Stimulated activated naive B cell treated with anti-CD40 and anti-IgM and Interleukin-4, amounts not matched to agents 10 μg/mL and 1 μg/mL and 100 μg/mL, for 72 hours (primary cell): ENCODE measurements at regions not wholly inside any gene's neighbourhood (a gene's known extent, or its start where the extent isn't known, plus 50 kb on each side); places are given as distances from the start of the nearest gene placed in this dataset.

Source experiments
- ATAC-seq, 2 donors: fragments of 150-1000 bp; cut with Tn5 transposase; replicated peaks; 2 replicates each; pipeline ENCODE4 v1.10.0; 2021; ENCODE audit warnings: moderate library complexity in 1 of 2
- DNase-seq: peaks from one replicate; pipeline ENCODE4 v3.0.0; 2021
- H3K27ac Mint-ChIP-seq: one replicate; pipeline ENCODE4 v1.8.0; 2022; ENCODE audit warnings: mild to moderate bottlenecking, mixed read lengths
- H3K27me3 Mint-ChIP-seq, 2 donors: one replicate each; pipeline ENCODE4 v1.8.0; 2022; ENCODE audit warnings: mixed read lengths in 2 of 2
- H3K36me3 Mint-ChIP-seq, 2 donors: one replicate each; pipeline ENCODE4 v1.8.0; 2022; ENCODE audit warnings: mixed read lengths in 2 of 2, mild to moderate bottlenecking in 1 of 2
- H3K4me1 Mint-ChIP-seq, 2 donors: one replicate each; pipeline ENCODE4 v1.8.0; 2022; ENCODE audit warnings: mixed read lengths in 2 of 2, mild to moderate bottlenecking in 1 of 2
- H3K4me3 Mint-ChIP-seq, 2 donors: one replicate each; pipeline ENCODE4 v1.8.0; 2022; ENCODE audit warnings: mild to moderate bottlenecking in 2 of 2, mixed read lengths in 2 of 2, moderate library complexity in 1 of 2
- H3K9me3 Mint-ChIP-seq, 2 donors: one replicate each; pipeline ENCODE4 v1.8.0; 2022; ENCODE audit warnings: mixed read lengths in 2 of 2, mild to moderate bottlenecking in 1 of 2

DNA sequence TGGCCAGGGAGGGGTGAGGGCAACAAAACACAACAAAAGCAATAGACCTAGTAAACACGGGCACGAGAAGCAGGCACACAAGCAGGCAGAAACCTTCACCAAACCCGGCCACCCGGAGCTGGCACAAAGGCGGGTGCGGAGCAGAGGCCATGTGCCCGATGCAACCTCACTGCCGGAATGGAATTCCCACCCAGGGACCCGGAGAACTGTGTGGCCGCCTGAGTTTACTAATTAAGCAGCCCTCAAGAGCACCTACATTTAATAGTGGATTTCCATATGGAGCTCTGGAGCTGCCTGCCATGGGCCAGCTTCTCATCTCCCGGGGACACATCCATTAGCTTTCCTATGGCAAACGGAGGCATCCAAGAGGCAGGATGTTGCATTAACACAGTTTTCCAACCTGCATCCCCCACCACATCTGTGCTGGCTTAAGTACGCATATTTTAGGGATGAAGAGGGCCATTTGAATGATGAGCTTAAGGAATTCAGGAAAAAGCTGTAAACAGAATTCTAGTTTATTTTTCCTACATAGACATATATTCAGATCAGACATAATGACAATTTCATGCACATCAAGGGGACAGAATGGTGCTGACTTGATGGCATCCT is 104.5 kb upstream of the SMIM21 start:
- peaks cover 0 to 4% of the 10 kb centered on the region in 2 donors for H3K27me3 Mint-ChIP-seq
- H3K36me3 Mint-ChIP-seq: no peaks in the 10 kb centered on the region
- DNase-seq (no peak), ATAC-seq (no peak)
- H3K27ac Mint-ChIP-seq: no peak overlapping the region
- H3K4me1 Mint-ChIP-seq: no peaks in the 10 kb centered on the region
- no peak overlapping the region for H3K4me3 Mint-ChIP-seq
- H3K9me3 Mint-ChIP-seq: no peaks in the 10 kb centered on the region

DNA sequence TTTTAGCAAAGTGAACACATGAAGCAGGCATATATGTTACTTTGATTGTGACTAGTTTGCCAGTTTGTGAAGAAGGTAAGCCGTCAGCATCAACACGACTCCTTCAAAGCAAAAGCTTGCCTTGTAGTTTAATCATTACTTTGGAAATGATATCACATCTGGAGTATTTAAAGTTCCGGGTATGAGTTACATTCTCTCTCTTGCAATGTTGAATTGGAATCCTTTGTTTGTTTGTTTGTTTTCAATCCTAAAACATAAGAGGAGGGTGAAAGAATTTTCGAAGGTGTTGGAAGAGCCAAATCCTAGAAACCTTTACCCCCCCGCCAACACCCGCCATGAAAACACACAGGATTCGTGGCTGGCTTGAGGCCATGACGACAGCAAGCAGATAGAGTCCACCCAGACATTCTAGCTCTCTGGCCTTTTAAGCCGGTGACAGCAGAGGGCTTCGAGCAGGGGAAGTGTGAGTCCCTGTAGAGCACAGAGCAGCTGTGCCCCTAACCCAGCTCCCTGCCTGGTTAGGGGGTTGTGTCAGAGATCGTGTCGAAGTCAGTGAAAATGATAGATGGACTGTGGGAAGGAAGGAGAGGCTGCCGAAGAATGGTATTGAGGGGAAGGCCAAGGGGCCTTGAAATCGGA is 103.8 kb upstream of the SMIM21 start:
- ATAC-seq: no peak
- Mint-ChIP-seq H3K4me3 (no peak overlapping the region), H3K4me1 (no peaks in the 10 kb centered on the region), H3K27me3 (no peaks in the 10 kb centered on the region), H3K9me3 (peaks cover 0 to 2% of the 10 kb centered on the region in 2 donors), H3K27ac (no peak overlapping the region), H3K36me3 (no peaks in the 10 kb centered on the region)
- DNase-seq: no peak

DNA sequence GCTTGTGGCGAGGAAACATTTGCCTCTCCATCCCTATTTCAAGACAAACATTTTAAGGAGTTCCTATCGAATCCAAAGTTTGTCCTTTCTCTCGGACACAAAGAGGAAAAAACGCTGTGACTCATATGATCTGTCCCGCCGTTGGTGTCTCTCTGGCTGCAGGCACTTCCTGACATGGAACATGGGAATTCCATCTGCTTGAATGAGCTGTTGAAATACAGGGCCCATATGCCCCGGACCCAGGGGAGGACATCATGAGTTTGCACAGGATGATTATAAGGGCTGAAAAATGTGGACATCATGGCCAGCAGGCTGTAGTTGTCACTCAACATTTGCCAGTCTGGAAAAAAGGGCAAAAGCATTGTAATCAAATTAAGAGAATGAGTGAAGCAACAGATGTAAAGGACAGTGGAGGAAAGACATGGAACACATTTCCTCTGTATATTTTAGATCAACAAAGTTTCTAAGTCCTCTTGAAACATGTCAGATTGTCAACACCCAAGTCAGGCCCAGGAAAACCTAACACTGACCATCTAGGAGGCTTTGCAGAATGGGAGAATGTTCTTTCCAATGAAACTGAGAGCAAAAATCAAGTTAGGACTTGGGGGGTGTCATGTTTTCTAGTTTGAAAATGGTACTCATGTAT is 103.2 kb upstream of the SMIM21 start:
- peaks cover 0 to 2% of the 10 kb centered on the region in 2 donors for H3K9me3 Mint-ChIP-seq
- H3K27me3 Mint-ChIP-seq: no peaks in the 10 kb centered on the region
- H3K4me3 Mint-ChIP-seq: no peak overlapping the region
- DNase-seq (no peak), ATAC-seq (no peak)
- no peaks in the 10 kb centered on the region for H3K4me1 Mint-ChIP-seq
- no peak overlapping the region for H3K27ac Mint-ChIP-seq
- no peaks in the 10 kb centered on the region for H3K36me3 Mint-ChIP-seq

DNA sequence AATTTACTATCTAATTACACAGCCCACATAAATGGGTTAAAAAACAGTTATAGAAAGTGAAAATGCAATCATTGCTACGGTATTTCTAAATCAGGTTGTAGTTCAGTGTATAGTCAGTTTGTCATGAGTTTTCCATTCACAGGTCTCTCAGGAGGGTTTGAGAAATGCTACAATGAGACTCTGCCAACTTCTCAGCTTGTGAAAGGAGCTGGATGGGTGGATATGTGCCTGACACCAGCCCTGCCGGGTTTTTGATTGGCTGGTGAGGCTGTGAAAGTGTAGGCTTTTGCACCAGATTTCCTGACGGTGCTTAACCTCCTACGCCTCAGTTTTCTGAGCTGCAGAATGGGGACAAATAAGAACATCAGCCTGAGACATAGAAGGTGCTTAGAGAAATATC is 102.6 kb upstream of the SMIM21 start:
- no peaks in the 10 kb centered on the region for H3K4me1 Mint-ChIP-seq
- no peaks in the 10 kb centered on the region for H3K36me3 Mint-ChIP-seq
- H3K27ac Mint-ChIP-seq: no peak overlapping the region

DNA sequence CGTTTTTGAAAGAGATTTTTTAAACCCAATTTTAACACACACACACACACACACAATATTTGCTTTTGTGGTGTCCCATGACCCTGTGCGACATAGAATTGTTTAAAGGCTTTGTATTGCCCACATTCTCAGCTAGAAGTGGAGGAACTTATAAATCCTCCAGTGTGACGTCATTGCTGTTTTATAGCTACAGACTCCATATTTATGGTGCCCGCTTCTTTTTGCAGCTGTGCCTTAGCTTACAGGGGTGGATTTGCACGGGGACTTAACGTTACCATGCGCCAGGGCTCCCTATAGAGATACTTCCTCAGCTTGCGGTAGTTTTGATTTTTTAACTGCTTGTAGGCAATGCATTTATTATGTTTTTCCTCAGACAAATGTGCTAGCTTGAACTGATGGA is 101.9 kb upstream of the SMIM21 start:
- ATAC-seq: no peak

More for the DNA sequence above, 102.6 kb upstream of the SMIM21 start:
- Mint-ChIP-seq H3K9me3 (peaks cover 0 to 2% of the 10 kb centered on the region in 2 donors), H3K27me3 (no peaks in the 10 kb centered on the region), H3K4me3 (no peak overlapping the region)
- ATAC-seq (no peak), DNase-seq (no peak)

DNA sequence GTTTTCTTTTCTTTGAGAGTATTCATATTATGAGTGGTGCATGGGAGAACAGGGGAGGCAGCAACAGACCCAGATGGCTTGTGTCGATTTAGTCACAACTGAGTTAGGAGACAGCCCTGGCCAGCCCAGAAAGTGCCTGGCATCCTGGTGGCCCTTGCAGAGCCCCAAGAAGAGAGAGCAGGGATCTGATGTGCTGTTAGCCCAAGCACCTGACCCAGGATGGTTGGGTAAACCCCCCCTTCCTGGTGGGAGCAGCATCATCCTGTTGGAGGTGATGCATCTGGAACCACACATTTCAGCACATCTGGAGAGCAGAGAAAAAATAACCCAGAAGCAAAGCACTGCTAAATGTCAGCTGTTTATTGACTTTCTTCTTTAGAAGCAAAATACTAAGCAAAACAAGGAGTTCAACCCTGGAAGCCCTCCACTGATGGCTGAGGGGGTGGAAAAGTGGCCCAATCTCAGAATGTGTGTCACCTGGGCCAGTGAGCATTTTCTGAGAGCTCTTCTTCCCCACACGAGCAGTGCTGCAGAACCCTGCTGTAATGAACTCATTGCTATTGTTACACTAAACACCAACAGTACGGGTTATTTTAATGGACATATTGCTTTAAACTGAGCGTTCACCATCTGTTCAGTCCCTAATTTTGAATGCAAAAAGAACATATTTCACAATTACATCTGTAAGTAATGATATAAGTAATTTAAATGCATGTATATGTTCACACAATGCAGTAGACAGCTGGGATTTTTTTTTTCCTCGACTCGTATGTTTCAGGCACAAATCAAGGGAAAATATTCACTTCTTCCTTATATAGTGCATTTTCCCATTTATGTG is 100.6 kb upstream of the SMIM21 start:
- Mint-ChIP-seq H3K27ac (no peak overlapping the region), H3K36me3 (no peaks in the 10 kb centered on the region), H3K9me3 (peaks cover 0 to 2% of the 10 kb centered on the region in 2 donors), H3K4me3 (no peak overlapping the region), H3K4me1 (no peaks in the 10 kb centered on the region), H3K27me3 (no peaks in the 10 kb centered on the region)
- no peak for DNase-seq
- ATAC-seq: no peak

More for the DNA sequence above, 101.9 kb upstream of the SMIM21 start:
- H3K4me3 Mint-ChIP-seq: no peak overlapping the region
- no peaks in the 10 kb centered on the region for H3K27me3 Mint-ChIP-seq
- no peak for DNase-seq
- no peaks in the 10 kb centered on the region for H3K4me1 Mint-ChIP-seq
- peaks cover 0 to 2% of the 10 kb centered on the region in 2 donors for H3K9me3 Mint-ChIP-seq
- no peak overlapping the region for H3K27ac Mint-ChIP-seq
- no peaks in the 10 kb centered on the region for H3K36me3 Mint-ChIP-seq

DNA sequence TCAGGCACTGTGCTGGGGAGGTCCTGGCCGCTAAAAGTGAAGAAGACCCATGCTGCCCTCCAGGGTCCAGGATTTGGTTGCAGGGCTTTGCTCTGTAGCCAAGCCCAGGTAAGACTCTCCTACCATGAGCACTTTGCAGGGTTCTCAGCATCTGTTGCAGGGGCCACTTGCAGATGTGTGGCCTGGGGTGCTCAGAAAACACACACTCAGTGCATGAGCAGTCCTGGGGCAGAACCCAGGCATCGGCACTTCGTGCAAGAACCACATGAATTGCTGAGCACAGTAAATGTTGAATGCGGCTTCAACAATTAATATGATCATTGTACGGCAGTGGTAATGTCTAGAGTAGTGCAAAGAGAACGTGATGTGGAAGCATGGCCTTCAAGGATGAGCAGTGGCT is 98.5 kb upstream of the SMIM21 start:
- Mint-ChIP-seq H3K4me3 (no peak overlapping the region), H3K27me3 (no peaks in the 10 kb centered on the region), H3K4me1 (no peaks in the 10 kb centered on the region), H3K36me3 (no peaks in the 10 kb centered on the region), H3K27ac (no peak overlapping the region), H3K9me3 (peaks cover 0 to 2% of the 10 kb centered on the region in 2 donors)
- ATAC-seq: no peak
- no peak for DNase-seq

DNA sequence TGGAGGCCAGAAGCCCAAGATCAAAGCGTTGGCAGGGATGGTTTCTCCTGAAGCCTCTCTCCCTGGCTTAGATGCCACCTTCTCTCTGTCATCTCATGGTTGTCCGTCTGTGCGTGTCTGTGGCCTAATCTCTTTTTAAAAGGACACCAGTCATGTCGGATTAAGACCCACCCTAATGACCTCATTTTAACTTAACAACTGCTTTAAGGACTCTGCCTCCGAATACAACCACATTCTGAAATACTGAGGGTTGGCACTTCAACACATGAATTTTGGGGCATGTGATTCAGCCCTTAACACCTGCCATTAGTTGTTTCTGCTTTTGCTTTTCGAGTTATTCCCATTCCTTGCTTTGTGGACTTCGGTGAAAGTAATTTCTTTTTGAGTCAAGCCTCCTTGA is 97.8 kb upstream of the SMIM21 start:
- no peaks in the 10 kb centered on the region for H3K36me3 Mint-ChIP-seq
- ATAC-seq (no peak), DNase-seq (no peak)
- H3K9me3 Mint-ChIP-seq: peaks cover 0 to 2% of the 10 kb centered on the region in 2 donors
- no peaks in the 10 kb centered on the region for H3K4me1 Mint-ChIP-seq
- no peak overlapping the region for H3K4me3 Mint-ChIP-seq
- no peak overlapping the region for H3K27ac Mint-ChIP-seq
- H3K27me3 Mint-ChIP-seq: no peaks in the 10 kb centered on the region

DNA sequence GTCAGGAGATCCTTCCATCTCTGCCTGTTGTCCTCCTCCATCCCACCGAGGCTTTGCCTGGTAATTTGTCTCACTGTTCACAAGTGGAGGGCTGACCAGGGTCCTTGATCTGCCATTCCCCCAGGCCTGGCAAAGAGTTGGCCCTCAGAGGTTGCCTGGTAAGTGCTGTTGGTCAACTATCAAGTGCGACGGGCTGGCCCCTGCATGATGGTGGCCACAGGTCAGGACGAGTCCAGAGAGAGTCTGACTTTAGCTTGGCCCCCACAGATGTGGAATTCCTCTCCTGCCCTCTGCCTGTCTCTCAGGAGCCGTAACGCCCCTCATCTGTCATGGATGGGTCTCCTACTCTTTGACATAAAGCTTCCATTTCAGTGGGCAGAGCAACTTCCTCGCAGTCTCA is 97.3 kb upstream of the SMIM21 start:
- no peaks in the 10 kb centered on the region for H3K4me1 Mint-ChIP-seq
- DNase-seq (no peak), ATAC-seq (no peak)
- H3K9me3 Mint-ChIP-seq: peaks cover 0 to 2% of the 10 kb centered on the region in 2 donors
- H3K27ac Mint-ChIP-seq: no peak overlapping the region
- H3K4me3 Mint-ChIP-seq: no peak overlapping the region
- no peaks in the 10 kb centered on the region for H3K36me3 Mint-ChIP-seq
- H3K27me3 Mint-ChIP-seq: no peaks in the 10 kb centered on the region

DNA sequence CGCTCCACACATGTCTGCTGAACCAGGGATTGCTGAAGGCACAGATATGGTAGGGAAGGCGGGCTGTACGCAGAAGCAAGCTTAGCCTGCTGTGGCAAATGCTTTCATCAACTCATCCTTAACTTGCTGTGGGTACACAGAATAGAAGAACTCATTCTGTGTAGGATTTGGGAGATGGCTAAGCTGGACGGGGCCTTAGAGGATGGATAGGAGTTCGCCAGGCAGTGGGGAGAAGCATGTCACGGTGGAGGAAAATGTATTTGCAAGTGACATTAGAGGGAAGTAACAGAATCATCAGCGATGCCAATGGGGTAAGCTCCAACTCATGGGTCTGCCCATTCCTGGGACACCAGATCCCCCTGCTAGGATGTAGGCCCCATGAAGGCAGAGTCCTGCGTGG is 96.7 kb upstream of the SMIM21 start:
- H3K4me3 Mint-ChIP-seq: no peak overlapping the region
- ATAC-seq (no peak), DNase-seq (no peak)
- H3K36me3 Mint-ChIP-seq: no peaks in the 10 kb centered on the region
- no peak overlapping the region for H3K27ac Mint-ChIP-seq
- H3K4me1 Mint-ChIP-seq: no peaks in the 10 kb centered on the region
- no peaks in the 10 kb centered on the region for H3K27me3 Mint-ChIP-seq
- H3K9me3 Mint-ChIP-seq: peaks cover 0 to 2% of the 10 kb centered on the region in 2 donors

DNA sequence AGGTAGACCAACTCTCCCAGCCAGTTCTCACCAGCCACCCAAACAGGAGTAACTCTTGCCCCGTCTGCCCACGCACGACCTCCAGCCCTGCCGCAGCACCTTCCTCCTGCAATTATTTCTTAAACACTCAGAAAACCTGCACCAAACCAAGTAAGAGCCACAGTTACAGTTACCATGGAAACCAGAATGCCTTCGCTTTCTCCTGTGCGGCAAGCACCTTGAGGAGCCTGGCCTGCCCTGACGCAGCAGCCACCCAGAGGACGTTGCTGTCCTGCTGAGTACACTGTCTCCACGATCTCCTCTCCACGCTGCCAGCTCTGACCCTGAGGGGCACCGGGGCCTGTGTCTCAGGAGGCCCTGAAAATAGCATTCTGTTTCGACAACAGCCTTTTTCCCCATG is 94.3 kb upstream of the SMIM21 start:
- ATAC-seq: no peak
- Mint-ChIP-seq H3K4me3 (no peak overlapping the region), H3K27ac (no peak overlapping the region), H3K4me1 (no peaks in the 10 kb centered on the region), H3K9me3 (peaks cover 0 to 2% of the 10 kb centered on the region in 2 donors), H3K36me3 (no peaks in the 10 kb centered on the region), H3K27me3 (no peaks in the 10 kb centered on the region)
- DNase-seq: no peak

DNA sequence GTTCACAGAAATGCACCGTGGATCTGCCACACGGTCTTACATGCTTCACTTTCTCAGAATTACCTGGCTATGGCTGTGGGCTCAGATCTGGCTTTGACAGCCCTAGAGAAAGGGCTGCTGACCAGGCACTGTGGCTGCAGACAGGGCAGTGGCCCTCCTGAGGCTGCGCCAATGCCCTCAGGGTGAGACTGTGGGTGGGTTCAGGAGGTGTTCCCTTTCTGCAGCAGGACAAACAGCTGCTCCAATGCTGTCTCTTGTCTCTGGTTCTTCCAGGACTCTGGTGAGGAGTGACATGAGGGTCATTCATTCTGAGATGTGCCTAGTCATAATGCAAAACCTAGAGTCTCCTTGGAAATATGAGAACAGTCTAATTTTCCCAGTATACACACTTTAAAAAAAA is 90.5 kb upstream of the SMIM21 start:
- Mint-ChIP-seq H3K9me3 (peaks cover 2 to 13% of the 10 kb centered on the region in 2 donors), H3K4me1 (no peaks in the 10 kb centered on the region), H3K4me3 (no peak overlapping the region), H3K36me3 (no peaks in the 10 kb centered on the region), H3K27me3 (peaks cover 0 to 5% of the 10 kb centered on the region in 2 donors), H3K27ac (no peak overlapping the region)
- no peak for ATAC-seq
- no peak for DNase-seq

DNA sequence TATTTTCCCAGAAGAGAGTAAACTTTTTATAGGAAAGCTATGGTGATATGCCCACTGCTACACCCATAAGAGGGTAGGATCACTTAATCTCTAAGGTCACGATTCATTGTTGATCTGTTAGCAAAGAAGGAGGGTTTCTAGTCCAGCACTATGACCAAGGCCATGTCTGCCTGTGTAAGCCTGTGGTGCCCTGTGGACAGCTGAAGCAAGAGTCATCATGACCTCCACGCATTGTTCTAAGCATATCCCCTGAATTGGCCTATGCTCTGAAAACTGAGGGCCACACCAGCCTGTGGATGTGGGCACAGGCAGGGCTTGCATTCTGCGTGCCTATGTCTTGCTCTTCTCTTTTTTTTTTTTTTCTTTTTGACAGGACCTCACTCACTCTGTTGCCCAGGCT is 89.8 kb upstream of the SMIM21 start:
- Mint-ChIP-seq H3K9me3 (peaks cover 5 to 15% of the 10 kb centered on the region in 2 donors), H3K36me3 (no peaks in the 10 kb centered on the region), H3K27ac (no peak overlapping the region), H3K27me3 (peaks cover 0 to 5% of the 10 kb centered on the region in 2 donors), H3K4me1 (no peaks in the 10 kb centered on the region), H3K4me3 (no peak overlapping the region)
- ATAC-seq (no peak), DNase-seq (no peak)

DNA sequence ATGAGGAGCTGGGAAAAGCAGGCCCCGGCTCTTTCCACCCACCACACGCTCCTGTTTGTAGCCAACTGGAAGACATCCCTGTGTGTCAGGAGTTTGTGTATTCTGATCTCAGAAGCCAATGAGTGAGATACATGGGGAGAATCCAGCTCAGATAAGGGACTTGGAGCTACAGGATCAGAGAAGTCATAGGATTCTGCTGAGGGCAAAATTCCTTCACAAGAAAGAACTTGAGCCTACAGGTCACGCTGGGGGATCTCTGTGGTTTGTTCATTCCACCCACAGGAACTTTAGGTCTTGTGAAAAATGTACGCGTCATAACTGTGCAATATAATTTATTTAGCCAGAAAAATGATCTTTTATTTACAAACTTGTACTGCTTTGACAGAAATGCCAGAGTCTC is 80.1 kb upstream of the SMIM21 start:
- Mint-ChIP-seq H3K27me3 (peaks cover 8 to 11% of the 10 kb centered on the region in 2 donors), H3K9me3 (peaks cover 0 to 9% of the 10 kb centered on the region in 2 donors), H3K4me3 (no peak overlapping the region), H3K4me1 (no peaks in the 10 kb centered on the region), H3K36me3 (no peaks in the 10 kb centered on the region), H3K27ac (no peak overlapping the region)
- DNase-seq (no peak), ATAC-seq (no peak)
